Psoas muscle (tissue), 7 donors: ENCODE measurements at regions not wholly inside any gene's neighbourhood (a gene's known extent, or its start where the extent isn't known, plus 50 kb on each side); places are given as distances from the start of the nearest gene placed in this dataset.

ENCODE experiments used
- ATAC-seq, 4 donors: fragments of 200-7000 bp; cut with Tn5 transposase; one replicate each; pipeline ENCODE4 v1.9.1; 2020; ENCODE audit warnings: moderate library complexity in 3 of 4, mild to moderate bottlenecking in 2 of 4
- DNase-seq, 2 donors: peaks; one replicate each; pipeline ENCODE4 v3.0.0-alpha.2; 2020
- H3K27ac ChIP-seq: fragments of 200-600 bp; one replicate; pipeline ENCODE4 v1.8.0; 2022
- H3K27me3 ChIP-seq, 3 donors: fragments of 200-600 bp in 1 of 3; one replicate each; pipeline versions ENCODE4 v1.6.1 to v1.8.0; 2013 to 2022; ENCODE audit warnings: low read length in 2 of 3, mild to moderate bottlenecking in 2 of 3, moderate library complexity in 1 of 3; ENCODE audit not compliant: insufficient read depth in 3 of 3
- H3K36me3 ChIP-seq, 2 donors: fragments of 200-600 bp in 1 of 2; one replicate each; pipeline versions ENCODE4 v1.6.1 to v1.8.0; 2013 to 2022; ENCODE audit warnings: low read depth in 1 of 2, mild to moderate bottlenecking in 1 of 2, moderate library complexity in 1 of 2; ENCODE audit not compliant: insufficient read depth in 1 of 2
- H3K4me1 ChIP-seq: fragments of 200-600 bp; one replicate; pipeline ENCODE4 v1.8.0; 2022
- H3K4me3 ChIP-seq: fragments of 200-600 bp; one replicate; pipeline ENCODE4 v1.8.0; 2022; ENCODE audit warnings: mild to moderate bottlenecking
- H3K9me3 ChIP-seq: fragments of 200-600 bp; one replicate; pipeline ENCODE4 v1.8.0; 2022
- CTCF ChIP-seq: fragments of 200-600 bp; IDR thresholded peaks from one replicate; pipeline ENCODE4 v1.8.0; 2022; ENCODE audit warnings: antibody characterized with exemption
- WGBS, 3 donors: extraction: QIAGEN DNeasy Blood & Tissue Kit; methylation state at CpG; one replicate each; pipeline versions ENCODE4 v1.1.6 to v1.1.7; 2013; 5-methylcytosine and 5-hydroxymethylcytosine counted together
- intact Hi-C, 2 donors: fragments of 100-400 bp; cut with DNase I; formaldehyde crosslinking; loops; one replicate each; pipeline versions ENCODE4 v1.11.0 to v1.14.2; 2022
- donor health status: healthy with polysubstance abuse.
- donor health status: DM: no; HTN: no; CAD: no; lungs with moderate emphysema.
- donor health status: Bipolar disorder and iron deficiency.
- donor health status: healthy.
- donor health status: DM: yes; HTN: yes; CAD: no.
- donor health status: DM: no; HTN: no; CAD: no.
- donor health status: DM: yes; HTN: yes; CAD: no.

DNA sequence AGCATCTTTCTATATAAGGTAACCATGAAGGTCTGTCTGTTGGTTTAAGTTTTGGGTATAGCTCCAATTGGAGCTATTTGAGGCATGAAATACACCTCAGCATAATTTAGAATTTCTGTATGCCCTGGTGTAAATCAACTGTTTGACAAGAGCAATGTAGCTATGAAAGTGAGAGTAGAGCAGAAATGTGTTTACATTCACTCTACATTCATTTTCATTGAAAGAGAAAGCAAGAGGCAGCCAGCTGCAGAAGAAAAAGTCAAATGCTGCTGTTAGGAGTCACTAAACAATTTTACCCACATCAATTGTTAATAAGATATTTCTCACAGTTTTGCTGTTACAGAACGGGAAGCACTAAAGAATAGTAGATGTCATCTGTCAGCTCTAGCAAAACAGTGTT, 252.5 kb downstream of the SLC6A15 start:
- WGBS, 3 donors: 51 to 55% (median 52%) methylated on average over 1 of the region's 1 CpG
- DNase-seq (no peak), ATAC-seq (no peak)
- no peak overlapping the region for H3K4me3 ChIP-seq
- no peak for TF ChIP-seq CTCF
- no peaks in the 10 kb centered on the region for H3K27me3 ChIP-seq
- no peak overlapping the region for H3K27ac ChIP-seq
- H3K4me1 ChIP-seq: no peaks in the 10 kb centered on the region
- no peaks in the 10 kb centered on the region for H3K36me3 ChIP-seq
- intact Hi-C loops: no loop called here
- no peaks in the 10 kb centered on the region for H3K9me3 ChIP-seq

- H3K9me3 ChIP-seq: no peaks in the 10 kb centered on the region
- no peaks in the 10 kb centered on the region for H3K4me1 ChIP-seq
- DNase-seq: no peak
- TF ChIP-seq CTCF: no peak
- no peaks in the 10 kb centered on the region for H3K36me3 ChIP-seq
- ATAC-seq: no peak
- no peak overlapping the region for H3K4me3 ChIP-seq
- intact Hi-C loops: loop anchor here in 1 of 2 donors (1.0 kb wide), 1 partner anchor 45 kb away; no protein-coding TSS in a partner anchor
- H3K27ac ChIP-seq: no peak overlapping the region
- 35 to 44% (median 44%) methylated on average over 2 of the region's 2 CpGs for WGBS, 3 donors
- no peaks in the 10 kb centered on the region for H3K27me3 ChIP-seq
Observed at GRCh38 chr12:84658877-84659276, 253.7 kb downstream of the SLC6A15 start.

DNA sequence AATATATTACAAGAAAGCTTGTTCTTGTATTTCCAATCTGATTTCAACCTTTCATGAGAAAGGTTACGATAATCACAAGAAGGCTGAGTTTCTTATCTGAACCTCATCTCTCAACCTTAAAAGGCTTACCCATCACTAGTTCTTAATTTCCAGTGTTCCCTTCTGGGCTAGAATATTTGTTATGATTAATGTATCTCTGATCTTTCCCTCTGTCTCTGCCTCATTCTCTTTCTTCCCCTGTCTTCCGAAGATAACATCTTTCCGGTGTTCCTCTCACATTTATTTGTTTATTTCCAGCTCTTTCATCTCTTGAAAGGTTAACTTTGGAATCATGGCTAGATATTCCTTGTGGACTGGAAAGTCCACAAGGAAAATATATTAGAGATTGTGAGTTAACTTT, 255.9 kb downstream of the SLC6A15 start:
- Histone ChIP-seq H3K4me3 (no peak overlapping the region), H3K27ac (no peak overlapping the region), H3K9me3 (no peaks in the 10 kb centered on the region), H3K4me1 (no peaks in the 10 kb centered on the region), H3K36me3 (no peaks in the 10 kb centered on the region), H3K27me3 (no peaks in the 10 kb centered on the region)
- intact Hi-C loops: no loop called here
- ATAC-seq: no peak
- DNase-seq: no peak
- no peak for TF ChIP-seq CTCF
- 41 to 45% (median 42%) methylated on average over 3 of the region's 3 CpGs for WGBS, 3 donors

- Histone ChIP-seq H3K27ac (no peak overlapping the region), H3K36me3 (no peaks in the 10 kb centered on the region), H3K4me3 (no peak overlapping the region), H3K9me3 (no peaks in the 10 kb centered on the region), H3K4me1 (no peaks in the 10 kb centered on the region), H3K27me3 (no peaks in the 10 kb centered on the region)
- DNase-seq: no peak
- intact Hi-C loops: no loop called here
- 88 to 99% (median 93%) methylated on average over 2 of the region's 2 CpGs for WGBS, 3 donors
- ATAC-seq: no peak
- no peak for TF ChIP-seq CTCF
Observed at GRCh38 chr12:84653482-84653881, 259.1 kb downstream of the SLC6A15 start.

GRCh38 chr12:84648425-84648824, 264.2 kb downstream of the SLC6A15 start:
- no peak for DNase-seq
- TF ChIP-seq CTCF: no peak
- intact Hi-C loops: no loop called here
- no peaks in the 10 kb centered on the region for H3K9me3 ChIP-seq
- ATAC-seq: no peak
- H3K27me3 ChIP-seq: no peaks in the 10 kb centered on the region
- no peaks in the 10 kb centered on the region for H3K4me1 ChIP-seq
- H3K27ac ChIP-seq: no peak overlapping the region
- H3K4me3 ChIP-seq: no peak overlapping the region
- H3K36me3 ChIP-seq: no peaks in the 10 kb centered on the region
